NCI-H2107 treated with DMSO at 0.1 percent for 48 hours (cell line): ENCODE measurements at regions not wholly inside any gene's neighbourhood (a gene's known extent, or its start where the extent isn't known, plus 50 kb on each side); places are given as distances from the start of the nearest gene placed in this dataset.
A peak's percentile ranks its signal among the peaks of the same experiment; 100 is the strongest.

ENCODE experiments used
- DNase-seq: peaks from one replicate; lab custom pipeline; 2025; ENCODE audit not compliant: unreplicated experiment; lab: John Stamatoyannopoulos, UW

DNA sequence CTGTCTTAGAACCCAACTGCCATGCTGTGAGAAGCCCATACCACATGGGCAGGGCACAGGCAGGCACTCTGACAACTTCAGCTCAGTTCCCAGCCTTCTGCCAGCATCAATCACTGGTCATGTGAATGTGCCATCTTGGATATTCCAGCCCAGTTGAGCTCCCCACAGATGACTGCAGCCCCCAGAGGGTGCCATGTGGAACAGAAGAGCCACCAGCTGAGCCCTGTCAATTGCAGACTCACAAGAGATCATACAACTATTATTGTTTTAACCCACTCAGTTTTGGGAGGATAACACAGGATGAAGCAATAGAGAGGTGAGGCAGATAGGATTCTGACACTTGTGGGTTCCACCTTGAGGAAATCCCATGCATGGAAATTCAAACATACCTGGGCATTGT, 78.4 kb upstream of the ZBTB40 start:
- DNase-seq: no peak

DNA sequence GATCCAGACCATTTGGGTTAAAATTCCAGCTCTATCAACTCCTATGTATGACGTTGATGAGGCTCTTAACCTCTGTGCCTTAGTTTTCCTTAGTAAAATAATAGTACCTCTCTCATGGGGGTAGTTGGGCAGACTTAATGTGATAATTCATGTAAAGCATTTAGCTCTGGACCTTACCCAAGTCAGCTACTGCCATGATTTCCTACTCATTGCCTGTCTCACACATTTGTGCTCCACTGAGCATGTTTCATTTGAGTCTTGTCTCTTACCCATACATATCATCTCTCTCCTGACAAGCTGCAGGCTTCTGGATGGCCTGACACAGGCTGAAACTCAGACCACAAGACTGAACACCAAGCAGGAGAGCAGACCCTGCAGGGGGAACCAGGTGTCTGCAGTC, 77.7 kb upstream of the ZBTB40 start:
- no peak for DNase-seq

DNA sequence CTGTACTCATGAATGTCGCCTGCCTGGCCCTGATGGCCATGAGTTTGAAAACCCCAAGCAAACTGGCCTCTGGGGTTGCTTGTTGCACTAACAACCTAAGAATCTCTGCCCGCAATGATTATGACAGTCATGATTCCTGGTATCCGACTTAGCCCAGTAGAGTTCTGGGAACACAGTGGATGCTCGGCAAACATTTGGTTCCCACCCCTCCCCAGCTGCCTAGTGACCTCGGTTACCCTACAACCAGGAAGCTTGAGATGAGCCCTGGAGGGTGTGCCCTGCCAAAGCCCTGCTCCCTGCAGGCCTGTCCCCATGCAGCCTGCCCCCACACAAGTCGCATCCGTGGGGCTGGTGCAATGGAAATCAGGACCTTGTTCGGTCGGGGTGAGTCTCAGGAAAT, 76.0 kb upstream of the ZBTB40 start:
- DNase-seq: no peak

DNA sequence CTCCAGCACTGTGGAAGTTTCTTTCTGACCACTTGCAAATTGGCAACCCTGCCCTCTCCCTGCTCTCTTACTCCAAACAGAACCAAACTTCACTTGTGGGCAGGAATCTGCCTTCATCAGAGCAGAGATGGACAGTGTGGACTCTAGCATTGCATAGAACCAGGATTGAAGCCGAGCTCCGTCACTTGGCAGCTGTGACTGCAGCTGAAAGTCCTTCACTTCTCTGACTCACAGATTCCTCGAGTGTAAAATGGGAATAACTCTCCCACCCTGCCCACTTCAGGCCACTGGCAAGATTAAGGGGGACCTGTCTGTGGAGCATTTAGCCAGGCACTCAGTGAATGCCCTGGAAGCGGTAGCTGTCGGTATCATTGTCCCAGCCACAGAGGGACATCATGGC, 75.7 kb upstream of the ZBTB40 start:
- no peak for DNase-seq

DNA sequence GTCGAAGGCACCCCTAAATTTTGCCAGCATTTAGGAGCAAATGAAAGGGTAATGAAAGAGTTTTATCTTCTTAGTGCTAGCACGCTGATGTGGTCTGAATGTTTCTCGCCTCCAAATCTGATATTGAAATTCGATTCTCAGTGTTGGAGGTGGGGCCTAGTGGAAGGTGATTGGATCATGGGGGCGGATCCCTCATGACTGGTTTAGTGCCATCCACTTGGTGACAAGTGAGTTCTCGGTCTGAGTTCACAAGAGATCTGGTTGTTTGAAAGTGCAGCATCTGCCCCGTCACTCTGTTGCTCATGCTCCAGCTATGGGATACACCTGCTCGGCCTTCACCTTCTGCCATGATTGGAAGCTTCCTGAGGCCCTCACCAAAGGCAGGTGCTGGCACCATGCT, 75.1 kb upstream of the ZBTB40 start:
- DNase-seq: no peak

DNA sequence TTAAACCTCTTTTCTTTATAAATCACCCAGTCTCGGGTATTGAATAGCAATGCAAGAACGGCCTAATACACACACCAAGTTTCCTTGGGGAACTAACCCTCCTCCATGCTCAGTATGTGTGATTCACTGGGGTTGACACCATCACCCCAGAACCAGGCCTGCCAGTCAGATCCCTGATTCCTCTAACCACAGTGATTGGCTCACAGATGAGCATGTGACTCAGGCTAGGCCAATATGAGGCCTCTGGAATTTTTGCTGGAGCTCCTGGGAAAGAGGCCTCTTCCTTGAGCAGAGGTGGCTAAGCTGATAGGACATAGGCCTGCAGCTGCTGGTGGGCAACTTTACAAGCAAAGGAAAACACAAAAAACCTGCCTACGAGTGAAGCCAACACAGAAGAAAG, 74.7 kb upstream of the ZBTB40 start:
- DNase-seq: no peak

DNA sequence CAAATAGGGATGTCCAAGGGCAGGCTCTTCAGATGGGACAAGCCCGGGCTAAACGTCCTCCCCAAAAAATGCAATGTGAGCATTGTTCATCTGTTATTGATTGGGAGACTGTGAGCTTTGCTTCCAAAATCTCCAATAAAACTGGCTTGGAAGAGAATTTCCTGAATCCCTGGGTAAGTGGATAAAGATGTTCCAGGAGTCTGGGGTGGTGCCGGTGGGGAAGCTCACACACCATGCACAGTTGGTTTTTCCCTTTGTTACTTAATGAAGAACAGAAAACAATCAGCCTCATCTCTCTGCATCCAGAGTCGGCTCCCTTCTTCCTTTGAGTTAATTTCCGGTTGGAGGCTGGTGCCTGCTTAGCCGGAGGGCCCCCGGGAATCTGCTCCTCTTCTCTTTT, 72.1 kb upstream of the ZBTB40 start:
- no peak for DNase-seq

DNA sequence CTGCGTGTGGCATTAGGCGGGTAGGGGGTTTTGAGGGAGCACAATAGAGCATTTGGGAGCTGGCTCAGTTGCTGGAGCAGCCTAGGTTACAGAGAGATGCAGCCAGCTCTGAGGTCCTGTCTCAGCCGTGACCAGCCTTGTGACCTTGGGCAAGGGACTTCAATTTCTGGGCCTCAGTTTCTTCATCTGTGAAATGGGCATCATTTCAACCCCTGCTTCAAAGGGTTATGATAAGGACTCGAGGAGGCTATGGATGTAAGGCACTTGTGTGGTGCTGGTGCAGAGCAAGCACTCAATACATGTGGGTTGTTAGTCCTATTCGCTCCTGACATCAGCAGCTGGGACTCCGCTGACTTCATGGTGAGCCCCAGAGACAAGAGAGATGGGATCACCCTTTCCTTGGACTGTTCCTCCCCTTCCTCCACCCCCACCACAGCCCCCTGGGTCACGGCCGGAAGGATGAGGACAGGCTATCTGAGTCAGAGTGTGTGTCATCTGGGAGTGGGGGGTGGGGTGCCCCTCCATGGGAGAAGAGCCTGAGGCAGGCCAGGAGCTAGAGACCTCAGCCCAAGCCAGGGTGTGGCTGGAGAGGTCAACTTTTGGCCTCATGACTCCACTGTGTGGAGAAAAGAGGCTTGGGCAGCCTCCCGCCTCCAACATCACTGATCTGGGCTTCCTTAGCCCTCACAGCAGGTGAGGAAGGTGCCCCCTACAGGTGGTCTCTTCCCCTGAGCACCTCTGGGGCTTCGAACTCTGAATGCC, 71.4 kb upstream of the ZBTB40 start:
- no peak for DNase-seq

DNA sequence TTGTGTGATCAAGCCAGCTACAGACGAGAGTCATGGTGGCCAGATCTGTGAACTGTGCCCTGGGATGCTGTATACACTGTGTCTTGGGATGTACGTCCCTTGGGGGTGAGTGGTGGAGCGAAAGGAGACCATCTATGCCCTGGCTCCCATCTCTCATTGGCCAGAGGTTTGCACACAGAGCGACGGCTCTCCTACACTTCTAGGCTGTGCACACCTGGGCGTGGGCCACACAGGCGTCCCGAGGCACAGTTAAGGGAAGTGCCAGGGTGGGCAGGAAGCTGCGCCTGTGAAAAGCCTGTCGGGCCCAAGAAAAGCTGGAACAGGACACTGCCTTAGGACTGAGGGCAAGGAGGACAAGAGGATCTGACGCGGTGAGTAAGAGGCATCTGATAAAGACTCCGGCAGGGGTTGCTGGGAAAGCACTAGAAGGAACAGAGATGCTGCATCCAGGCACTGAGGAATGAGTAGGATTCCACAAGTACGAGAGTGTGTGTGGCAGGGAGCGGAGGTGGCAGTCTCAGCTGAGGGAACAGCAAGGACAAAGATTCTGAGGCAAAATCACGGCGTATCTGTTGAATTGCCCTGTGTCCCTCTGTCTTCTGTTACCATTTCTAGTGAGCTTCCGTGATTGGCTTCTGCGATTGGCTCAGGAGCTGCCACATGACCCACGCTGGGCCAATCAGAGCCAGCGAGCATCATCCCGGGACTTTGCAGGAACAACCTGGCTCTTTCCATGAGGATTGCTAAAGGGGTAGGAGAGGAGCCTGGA, 67.9 kb upstream of the ZBTB40 start:
- no peak for DNase-seq

DNA sequence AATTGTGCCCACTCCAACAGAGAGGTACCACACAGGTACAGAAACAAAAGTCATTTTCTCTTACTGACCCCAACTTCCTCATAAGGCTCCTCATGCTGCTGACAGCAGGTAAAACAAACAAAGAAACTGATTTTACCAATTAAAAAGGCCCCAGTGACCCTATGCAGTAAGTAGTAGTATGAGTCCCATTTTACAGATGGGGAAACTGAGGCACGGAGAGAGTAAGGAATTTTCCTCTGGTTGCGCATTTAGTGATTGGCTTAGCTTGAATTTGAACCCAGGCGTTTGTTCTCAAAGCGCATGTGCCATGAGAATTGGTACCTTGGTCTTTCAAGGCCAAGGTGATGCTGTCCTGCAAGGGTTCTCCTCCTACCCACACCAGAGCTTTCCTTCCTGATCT, 66.1 kb upstream of the ZBTB40 start:
- no peak for DNase-seq

DNA sequence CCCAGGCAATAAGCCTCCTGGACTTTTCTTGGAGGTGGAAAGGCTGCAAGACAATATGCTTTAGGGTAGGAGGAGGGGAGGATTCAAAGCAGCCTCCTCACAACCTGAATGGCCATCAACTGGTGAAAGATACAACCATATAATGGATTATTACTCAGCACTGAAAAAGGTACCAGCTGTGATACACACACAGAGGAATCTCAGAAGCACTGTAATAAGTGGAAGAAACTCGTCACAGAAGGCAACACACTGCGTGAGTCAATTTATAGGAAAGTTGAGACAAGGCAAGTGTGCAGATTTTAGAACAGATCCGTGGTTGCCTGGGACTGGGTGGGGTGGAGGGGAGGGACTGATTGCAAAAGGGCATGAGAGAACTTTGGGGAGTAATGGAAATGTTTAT, 64.9 kb upstream of the ZBTB40 start:
- no peak for DNase-seq

DNA sequence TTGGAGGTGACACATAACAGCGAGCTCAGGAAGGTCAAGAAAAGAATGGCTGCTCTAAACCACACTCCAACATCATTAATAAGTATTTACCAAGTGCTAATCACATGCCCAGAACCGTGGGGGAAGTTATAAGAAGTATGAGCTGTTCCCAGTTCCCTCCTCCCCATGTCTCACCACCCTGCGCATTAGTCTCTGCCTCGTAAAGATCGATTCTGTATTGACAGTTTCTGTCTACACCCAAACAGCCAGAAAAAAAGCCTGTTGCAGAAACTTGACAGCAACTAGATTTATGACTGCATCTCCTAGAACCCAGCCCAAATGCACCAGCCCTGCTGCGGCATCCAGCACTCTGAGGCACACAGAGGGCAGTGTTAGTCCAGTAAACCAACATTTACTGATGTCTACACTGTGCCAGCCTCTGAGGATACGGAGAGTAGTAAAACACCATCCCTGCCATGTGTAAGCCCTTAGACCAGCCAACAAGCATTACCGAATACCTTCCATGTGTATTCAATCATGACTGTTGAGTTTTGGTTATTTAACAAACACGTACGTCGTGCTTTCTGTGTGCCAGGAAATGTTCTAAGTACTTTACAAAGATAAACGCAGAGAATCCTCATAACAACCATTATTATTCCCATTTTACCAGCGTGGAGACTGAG, 63.6 kb upstream of the ZBTB40 start:
- no peak for DNase-seq

DNA sequence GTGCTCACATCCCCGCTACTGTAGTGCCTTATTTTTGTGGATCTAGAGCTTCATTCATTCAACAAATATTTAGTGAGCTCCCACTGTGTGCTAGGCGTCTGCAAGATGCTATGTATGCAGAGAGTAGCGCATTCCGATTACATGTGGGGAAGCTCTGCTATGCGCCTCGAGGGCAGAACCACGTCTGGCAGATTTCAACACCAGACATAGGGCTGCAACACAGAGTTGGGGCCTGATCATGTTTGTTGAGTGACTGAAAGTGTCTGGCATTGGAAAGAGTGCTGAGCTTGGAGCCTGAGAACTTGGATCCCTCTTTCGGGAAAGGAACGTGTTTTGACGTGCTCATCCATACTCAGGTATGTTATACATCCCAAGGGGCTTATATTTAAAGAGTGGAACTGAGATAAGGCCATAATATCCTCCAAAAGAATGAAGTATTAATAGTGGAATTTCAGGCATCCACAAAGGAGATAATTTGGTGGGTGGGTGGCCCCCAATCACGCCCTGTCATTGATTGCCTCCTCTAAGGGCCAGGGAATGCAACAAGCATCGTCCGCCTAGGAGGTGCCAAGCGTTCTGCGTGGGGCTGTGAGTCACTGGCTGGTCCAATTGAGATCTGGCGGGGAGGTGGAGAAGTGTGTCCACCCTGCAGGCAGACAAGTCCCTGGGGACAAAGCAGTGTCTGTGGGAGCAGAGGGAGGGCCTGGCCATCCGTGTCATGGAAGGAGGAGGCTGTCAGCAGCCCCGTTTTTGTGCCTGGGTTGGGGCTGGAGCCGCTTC, 62.8 kb upstream of the ZBTB40 start:
- no peak for DNase-seq

DNA sequence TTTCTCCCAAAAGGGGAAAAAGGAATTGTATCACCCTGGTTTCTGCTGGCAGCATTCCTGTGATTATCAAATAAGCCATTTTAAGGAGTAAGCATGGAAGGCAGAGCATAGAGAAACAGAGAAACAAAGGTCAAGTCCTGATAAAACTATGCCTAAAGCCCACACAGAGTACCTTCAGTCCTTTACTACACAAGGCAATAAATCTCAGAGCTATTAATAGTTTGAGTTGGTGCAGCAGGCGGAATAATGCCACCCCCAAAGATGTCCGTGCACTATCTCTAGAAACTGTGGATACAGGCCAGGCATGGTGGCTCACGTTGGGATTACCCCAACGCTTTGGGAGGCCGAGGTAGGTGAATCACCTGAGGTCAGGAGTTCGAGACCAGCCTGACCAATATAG, 58.1 kb upstream of the ZBTB40 start:
- DNase-seq: no peak

DNA sequence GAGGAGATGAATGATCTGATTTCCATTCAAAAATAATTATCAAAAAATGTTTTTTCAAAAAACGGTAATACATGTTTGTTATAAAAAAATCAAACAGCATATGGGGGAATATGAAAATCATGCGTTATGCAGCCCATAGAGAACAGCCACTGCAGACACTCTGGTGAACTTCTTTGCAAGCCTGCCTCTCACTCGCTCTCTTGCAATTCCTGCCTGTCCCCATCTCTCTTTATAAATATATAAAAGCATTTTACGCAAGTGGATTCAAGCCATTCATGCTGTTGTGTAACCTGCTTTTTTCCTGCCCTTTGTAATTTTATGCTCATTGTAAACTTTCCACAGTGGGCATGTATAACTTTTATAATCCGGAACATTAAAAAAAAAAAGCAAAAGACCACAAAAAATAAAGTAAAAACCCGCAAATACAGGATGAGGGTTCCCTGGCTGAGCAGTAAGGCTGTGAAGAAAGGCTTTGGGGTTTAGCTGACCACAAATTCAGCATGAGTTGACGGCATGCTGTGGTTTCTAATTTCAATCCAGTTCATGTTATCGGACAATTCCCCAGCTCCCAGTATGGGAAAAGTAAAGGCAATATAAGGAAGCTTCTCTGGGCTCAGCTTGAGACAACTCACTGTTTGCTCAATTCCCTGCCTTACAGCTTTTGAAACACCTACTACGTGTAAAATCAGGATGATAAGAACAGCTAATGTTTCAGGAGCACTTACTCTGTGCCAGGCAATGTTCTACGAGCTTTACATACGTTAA, 52.8 kb upstream of the ZBTB40 start:
- DNase-seq: peak; percentile 47

DNA sequence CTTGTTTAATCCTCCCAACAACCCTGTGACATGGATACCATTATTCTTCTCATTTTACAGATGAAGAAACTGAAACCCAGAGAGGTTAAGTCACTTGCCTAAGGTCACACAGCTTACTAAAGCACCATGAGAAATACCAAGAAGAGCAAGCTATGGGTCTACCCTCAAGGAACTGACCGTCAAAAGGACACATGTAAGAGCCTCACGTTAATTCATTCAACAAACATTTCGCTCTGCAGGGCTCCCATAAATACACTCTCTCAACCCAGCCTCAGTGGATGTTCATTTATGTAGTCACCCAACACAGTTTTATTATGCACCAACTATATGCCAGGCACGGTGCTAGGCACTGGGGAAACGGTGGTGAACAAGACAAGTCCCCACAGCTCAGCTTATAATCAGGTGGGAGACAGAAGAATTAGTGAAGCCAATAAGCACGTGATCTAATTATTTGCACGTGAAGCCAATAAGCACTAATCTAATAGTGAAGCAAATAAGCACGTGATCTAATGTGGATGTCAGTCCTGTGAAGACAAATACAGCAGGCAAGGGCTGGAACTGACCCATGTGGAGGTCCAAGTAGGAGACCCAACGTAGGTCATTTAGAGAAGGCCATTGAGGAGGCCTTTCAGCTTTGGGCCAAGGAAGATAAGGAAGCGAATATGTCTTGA, 52.1 kb upstream of the ZBTB40 start:
- DNase-seq: no peak
